HS-5 (cell line): ENCODE measurements at regions not wholly inside any gene's neighbourhood (a gene's known extent, or its start where the extent isn't known, plus 50 kb on each side); places are given as distances from the start of the nearest gene placed in this dataset.

Experiments
- DNase-seq: peaks from one replicate; pipeline ENCODE4 v3.0.0-alpha.2; 2012; ENCODE audit warnings: low read depth

DNA sequence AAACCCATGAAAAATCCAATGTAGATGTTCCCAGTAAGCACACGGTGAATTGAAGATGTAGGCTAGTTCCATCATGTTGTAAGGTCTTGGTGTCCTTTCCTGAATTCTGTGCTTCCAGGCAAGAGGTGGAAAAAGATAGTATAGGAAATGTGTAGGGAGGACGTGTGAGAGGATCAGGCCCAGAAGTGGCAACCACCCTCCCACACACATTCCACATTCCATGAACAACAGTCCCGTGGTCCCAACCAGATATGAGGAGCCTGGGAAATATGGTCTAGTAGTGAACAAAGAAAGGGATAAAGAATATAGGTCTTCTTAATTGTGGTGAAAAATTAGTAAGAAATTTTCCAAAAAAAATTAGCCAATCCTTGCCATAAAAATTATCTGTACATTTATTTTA lies 1254.2 kb upstream of the SLC10A2 start:
- no peak for DNase-seq

DNA sequence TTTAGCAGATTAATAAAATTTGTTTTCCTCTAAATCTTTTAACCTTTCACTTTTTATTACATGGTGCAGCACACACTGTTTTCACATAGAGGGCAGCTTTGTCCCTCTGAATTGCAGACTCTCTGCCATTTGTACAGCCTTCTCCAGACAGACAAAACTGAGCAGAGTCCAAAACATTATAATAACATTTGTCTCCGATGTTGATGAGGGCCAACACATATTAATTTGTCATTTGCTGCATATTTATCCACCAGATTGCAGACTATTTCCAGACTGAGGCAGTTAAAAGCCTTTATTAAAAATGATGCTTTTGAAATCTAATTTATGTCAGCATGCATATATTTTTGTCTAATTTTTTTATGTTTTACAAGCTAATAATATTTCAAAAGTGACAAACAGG lies 1251.9 kb upstream of the SLC10A2 start:
- DNase-seq, result no peak

DNA sequence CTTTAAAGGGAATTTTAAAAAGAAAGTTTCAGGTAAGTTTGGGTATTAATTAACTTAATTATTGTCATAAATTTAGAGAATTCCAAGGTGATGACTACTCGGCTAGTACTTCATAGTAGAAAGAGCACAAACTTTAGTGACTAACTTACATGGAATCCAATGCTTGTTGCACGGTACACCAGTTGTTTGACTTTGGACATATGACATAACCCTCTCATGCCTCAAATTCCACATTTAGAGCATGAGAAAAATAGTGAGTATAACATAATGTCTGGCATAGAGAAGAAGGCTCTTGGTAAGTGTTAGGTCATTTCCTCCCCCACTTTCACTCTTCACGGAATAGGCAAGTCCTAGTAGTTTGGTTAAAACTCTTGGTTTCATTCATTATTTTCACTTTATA lies 1249.4 kb upstream of the SLC10A2 start:
- peak; percentile 38 for DNase-seq

DNA sequence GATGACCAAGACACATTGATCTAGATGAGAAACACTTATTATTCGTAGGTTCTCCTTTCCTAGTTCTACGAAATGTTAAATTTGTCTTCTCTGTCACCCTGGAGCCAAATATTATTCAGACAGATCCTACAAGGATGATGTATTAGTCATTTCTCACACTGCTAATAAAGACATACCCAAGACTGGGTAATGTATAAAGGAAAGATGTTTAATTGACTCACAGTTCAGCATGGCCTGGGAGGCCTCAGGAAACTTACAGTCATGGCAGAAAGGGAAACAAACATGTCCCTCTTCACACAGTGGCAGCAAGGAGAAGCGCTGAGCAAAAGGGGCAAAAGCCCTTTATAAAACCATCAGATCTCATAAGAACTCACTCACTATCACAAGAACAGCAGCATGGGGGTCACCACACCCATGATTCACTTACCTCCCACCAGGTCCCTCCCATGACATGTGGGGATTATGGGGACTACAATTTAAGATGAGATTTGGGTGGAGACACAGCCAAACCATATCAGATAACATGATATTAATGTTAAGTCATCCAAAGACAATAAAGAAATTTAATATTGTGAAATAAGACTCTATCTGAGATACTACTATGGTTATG lies 1248.8 kb upstream of the SLC10A2 start:
- no peak for DNase-seq

DNA sequence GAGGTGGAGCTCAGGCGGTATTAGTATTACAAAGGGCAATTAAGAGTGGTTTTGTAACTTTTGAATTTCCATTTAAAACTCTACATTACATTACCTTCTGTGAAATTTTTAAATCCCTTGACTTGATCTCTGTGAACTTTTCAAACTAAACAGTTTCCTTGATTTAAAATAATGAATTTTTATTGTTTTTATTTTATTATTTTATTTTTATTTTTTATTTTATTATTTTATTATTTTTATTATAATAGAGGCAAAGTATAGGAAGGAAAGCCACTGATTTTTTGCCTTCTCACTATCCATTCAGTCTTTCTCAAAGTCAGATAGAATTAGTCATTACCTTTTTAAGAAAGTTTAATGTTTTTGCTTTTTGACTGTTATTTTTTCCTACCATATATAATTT lies 1248.1 kb upstream of the SLC10A2 start:
- DNase-seq, result no peak

DNA sequence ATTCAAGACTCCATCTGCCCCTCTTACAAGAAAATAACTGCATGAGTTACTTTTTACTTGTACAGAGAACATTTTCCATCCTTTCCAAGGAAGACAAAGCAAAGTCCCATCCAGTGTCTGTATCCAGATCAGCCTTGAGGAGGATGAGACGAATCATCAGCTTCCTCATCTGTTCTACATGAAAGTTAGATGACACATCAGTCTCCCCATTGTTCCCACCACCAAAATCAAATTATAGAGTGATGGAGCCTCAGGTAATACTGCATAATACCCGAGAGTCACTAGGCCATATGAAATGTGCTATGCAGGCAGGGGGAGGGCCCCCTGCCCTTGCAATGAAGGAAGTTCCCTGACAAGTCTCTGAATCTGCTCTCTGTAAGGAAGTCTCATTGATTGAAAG lies 1244.6 kb upstream of the SLC10A2 start:
- DNase-seq, result no peak

DNA sequence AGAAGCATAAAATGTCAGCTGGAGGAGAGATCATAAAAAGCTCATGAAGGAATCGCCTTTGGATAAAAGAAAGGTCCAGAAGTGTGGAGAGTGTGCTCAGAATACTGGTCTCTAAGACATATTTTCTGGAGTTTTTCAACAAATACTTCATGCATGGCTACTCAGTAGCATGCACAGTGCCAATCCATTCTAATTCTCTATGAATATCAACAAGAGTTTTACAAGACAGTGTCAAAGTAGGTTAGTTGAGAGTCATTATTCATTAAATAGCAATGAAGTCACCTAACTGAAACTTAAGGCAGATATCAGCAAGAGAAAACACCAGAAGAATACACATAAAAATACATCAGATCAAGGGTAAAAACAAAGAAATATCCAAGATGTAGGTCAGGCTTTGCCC lies 1243.2 kb upstream of the SLC10A2 start:
- no peak for DNase-seq

DNA sequence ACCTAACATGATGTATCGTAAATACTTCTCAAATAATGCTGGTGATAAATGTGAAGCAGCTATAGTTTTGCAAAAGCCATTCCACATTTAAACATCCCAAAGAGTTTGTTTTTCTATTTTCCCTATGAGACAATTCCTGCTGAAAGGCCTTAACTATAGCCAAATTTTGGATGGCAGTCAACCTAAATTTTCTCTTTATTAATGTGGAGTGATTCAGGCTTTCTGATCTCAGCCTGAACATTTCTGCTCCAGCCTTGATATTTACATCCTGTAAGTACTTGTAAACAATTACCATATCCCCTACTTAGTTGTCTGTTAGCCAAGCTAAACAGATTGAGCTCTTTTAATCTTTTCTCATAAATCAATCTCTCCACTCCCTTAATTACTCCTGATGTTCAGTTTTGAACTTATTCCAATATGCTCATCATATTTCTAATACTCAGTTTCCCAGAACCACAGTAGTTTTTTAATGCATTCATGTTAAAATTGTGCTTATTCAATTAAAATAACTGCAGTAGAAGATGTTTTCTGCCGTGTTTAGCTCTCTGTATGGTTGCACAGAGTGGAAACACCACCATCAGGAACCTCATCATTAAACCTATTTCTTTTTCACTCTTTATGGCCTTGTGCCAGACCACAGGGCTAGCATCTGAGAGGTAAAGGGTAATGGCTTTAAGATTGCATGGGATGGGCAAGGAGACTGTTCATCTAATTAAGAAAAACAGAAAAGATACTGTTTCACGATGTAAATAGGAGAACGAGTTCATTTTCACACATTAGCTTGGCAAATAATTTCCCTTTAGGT lies 1235.2 kb upstream of the SLC10A2 start:
- DNase-seq, result no peak

DNA sequence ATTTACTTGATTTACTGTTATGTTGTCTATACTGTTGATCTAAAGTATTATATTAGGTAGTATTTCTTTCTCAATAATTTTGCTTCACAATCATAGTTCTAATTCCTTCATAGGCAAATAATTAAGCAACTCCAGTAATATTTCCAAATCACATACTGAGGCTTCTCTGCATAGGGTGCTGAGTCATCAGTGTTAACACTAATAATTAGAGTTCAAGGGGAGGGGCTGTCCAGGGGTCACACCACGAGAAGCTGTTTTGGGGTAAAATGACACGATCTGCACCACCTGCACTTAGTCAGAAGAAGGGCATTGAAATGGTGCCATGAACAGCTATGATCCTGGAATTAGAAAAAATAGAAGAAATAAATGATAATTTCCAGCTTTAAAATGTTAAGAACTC lies 1230.9 kb upstream of the SLC10A2 start:
- DNase-seq, result no peak

DNA sequence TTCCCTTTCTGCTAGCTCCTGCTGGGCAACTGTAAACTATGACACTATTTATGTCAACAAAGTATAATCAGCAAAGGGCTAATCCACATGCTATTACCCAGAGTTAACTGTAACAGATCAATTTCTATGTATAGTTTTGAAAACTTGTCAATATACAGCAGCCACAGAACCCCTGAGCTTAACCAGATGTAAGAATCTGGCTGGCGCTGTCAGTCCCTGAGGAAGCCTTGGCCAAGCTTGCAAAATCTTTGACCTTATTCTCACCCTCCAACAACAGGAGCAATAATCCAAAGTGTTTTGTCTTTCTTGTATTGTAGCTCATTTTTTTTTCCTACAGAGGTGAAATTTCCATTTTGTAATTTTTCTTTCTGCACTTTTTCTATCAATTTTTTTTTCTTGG lies 1230.1 kb upstream of the SLC10A2 start:
- DNase-seq, result no peak

DNA sequence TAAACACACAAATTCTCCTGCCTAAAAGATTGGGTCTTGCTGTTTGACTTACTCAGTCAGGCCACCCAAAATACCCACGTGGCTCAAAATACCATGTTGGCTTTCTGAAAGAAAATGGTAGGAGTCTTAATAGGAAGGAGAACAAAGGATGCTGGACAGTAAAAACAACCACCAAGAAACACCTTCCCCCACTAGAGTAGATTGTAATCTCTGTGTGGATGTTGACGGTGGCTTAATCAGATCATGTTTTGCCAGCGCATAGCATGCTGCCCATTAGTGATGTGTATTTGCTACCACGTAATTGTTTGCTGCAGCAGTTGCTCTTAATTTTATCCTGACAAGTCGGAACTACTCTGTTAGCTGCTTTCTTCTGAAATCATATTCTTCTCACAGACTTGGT lies 1229.3 kb upstream of the SLC10A2 start:
- no peak for DNase-seq

DNA sequence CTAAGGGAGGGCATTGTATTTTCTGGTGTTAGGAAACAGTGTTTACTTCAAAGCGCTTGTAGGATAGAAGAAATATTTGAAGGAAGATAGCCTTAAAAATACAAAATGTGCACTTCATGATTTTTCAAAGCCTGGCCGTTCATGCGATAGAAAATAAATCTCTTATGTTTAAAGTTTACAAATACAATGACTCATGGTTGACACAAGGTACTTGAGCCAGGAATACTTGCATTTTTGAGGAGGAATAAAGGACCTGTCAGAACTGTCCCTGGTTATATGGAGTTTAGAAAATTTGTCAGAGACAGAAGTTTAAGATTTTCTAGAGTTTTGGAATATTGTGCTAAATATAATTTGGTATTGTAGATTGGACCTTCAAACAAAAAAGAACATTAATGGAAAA lies 1223.2 kb upstream of the SLC10A2 start:
- no peak for DNase-seq

DNA sequence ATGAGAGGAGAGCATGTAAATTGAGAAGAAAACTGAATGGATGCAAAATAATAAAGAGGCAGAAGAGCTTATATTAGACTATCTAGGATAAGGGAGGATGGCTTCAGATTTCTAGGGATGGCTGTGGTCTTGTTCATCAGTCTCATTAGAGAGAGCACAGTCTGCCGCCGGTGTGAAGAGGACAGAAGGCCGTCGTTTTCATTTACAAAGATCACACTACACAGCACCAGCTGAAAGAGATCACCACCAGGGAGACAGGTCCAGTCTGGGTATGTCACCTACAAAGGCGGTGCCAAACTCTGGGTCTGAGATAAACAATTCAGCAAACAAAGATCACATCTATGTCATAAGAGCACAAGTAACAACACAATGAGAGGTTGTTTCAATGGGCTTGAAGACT lies 1222.3 kb upstream of the SLC10A2 start:
- no peak for DNase-seq

DNA sequence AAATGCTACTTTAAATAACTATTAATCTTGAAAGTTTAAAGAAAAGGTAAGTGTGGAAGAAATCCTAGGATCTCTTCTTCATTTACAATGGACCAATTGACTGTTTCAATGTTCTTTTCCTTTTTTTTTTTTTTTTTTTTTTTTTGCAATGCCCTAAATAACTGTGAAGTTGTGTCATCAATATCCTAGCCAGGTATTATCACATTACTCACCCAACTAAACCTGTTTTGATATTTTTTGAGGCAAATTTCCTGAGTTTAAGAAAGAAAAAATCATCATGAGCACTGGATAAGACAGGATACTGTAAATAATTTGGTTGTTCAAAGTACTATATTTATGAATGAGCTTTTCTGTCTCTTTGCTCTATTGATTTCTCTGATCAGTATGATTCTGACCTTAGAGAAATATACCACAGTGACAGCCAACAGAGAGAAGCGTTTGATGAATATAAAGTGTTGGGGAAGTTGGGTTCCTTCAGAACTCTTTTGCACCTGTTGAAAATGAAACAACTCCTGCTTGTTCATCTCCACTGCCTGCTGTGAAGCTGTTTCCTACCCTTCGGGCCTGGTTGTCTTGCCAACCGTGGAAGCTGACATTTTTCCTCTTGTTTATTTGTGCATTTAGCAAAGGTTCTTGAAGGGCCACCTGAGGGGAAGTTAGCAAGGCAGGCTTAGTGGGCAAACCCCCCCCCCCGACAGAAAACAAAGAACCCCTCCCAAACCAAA lies 1220.5 kb upstream of the SLC10A2 start:
- no peak for DNase-seq

DNA sequence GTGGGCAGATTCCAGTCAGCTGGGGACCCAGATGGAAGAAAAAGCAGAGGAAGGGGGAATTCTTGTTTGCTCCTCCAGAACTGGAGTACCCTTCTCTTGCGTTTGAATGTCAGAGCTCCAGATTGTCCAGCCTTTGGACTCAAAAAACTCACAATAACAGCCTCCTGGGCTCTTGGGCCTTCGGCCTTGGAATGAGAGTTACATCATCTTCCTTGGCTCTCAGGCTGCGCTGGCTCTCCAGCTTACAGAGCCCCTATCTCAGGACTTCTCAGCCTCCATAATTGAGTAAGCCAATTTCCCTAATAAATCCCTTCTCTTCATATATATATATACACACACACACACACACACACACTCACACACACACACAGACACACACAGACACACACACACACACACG lies 1215.7 kb upstream of the SLC10A2 start:
- DNase-seq, result no peak

DNA sequence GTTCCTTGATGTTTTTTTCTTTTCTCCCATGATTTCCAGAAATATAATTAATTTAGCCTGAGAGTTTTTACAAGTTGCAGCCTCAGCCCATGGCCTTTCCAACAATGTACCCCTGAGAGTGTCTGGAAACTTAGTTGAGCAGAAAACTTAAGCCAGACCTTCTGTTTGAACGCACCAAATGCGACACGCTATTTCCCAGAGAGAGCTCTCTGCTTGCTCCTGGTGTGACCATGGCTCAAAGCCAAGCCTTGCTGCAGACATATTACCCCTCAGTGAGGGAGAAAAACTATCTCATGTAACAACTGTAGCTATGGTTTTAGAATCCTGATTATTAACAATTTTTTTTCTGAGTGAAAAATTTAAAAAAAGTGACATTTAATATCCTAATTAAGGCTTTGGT lies 1204.5 kb upstream of the SLC10A2 start:
- DNase-seq, result no peak

DNA sequence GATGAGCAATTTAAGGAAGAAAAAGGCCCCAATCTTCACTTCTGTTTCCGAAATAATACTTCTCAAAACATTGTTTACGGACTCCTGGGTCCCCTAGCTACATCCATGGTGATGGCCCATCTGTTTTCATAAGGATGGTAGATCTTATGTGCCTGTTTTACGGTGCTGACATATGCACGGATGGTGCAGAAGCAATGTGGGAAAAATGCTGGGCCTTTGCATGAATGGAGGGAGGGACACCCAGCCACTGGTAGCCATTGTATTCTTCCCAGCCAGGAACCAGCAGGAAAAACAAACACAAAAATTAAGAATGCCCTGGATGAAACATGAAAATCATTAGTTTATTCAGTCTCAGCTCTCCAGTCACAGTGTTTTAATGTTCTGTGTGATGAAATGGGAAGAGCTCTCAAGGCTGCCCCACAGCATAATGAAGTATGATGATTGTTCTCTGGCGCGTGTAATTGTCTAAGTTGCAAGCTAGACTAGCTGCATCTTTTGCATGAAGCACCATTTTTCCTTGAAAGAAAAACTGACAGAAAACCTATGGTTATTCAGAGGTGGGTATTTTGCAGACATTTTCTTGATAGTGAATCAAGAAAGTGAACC lies 1201.1 kb upstream of the SLC10A2 start:
- DNase-seq, result no peak

DNA sequence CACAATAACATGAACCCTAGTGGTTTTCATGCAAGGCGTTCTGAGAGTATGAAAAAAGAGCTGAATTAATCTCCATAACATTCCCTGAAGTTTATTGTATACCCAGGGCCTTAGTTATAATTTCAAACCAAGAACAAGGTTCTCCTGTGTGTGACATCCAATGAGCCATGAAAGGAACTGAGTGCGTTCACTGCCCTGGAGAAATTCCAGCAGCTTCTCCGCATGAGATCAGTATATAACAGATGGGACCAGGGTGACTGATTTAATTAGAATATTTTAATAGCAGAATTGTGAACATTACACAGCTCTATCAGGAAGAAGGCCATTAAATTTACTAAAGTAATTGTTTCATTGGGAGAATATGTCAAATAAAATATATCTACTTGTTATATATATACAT lies 1190.5 kb upstream of the SLC10A2 start:
- DNase-seq, result no peak

DNA sequence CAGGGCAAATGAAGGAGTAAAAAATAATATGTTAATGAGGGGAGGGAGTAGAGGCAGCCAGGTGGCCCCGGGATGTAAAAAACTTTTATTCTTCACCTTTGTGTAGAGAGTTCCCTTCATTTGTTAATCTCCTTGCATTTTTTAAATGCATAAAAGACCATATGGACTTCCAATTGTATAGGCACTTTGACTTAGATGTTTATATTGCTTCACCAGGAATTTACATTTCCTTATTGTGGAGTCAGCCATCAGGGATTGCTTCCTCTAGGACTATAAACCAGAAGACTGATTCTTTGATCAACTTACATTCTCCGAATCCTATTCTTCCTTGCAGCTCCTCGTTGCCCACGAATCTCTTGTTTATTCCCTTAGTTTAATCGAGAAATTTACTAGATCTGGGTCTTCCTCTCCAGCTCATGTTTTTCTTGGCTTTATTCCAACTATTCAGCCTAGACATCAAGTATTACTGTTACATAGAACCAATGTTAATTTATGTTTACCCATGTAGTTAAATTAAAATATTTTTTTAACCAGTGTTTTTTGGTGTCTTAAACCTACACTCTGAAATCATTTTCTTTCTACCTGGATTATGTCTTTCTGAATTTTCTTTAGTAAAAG lies 1187.0 kb upstream of the SLC10A2 start:
- no peak for DNase-seq

DNA sequence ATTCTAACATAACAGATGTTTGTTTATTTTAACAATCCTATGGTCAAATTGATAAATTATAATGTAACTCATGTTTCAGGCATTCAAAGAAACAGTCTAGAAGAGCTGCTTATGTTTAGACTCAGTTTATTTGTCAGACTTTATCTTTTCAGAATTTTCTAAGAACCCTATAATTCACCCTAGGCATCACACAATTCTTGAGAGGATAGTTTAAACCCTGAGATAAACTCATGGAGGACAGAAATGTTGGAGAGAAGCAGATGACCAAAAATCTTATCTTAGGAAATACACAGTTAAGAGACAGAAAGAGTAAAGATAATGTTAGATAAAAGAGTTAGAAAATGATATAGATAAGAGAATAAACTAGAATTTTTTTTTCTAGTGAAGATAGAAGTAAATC lies 1185.7 kb upstream of the SLC10A2 start:
- DNase-seq, result no peak

DNA sequence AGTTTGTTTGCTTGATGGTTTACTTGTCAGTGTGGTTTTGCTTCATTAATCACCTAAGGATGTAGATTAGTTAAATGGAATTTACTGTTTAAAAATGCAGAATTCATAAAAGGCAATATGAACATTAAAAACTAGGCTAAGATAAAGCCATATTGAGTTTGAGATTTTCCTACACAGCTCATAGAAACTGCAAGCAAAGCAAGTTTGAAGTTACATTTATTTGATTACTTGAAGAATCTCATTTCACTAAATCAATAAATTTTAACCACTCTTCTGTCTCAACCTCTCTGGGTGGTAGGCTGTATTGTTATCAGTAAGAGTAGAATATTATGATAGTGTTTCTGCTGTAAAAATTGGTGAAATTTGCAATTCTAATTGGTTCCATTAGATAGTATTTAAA lies 1180.7 kb upstream of the SLC10A2 start:
- DNase-seq, result no peak

DNA sequence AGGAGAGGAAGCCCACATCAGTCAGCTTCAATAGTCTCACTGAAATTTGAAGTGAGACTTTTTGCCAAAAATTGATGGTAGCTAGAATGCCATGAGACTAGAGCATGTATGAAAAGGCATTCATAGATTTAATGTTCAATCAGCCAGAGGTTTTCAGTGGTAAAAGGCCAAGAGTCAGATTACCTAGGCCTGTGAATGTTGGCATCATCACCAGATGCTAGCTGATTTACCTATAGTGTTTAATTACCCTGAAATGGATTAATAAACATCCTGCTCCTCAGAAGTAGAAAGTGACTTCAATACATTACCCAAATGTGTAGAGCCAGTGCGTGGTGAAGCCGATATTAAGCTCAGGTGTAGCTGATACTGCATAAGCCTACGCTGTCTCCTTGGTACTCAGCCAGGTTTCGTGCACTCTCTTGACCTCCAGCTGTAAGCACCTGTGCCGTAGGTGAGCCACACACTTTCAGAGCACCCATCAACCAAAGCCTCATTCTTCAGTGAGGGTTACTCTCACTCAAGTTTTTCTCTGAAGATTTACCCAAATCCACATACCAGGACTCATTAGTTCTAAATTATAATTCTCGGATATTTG lies 1140.3 kb upstream of the SLC10A2 start:
- no peak for DNase-seq
